Right atrium auricular region (tissue), 2 donors: ENCODE measurements at regions not wholly inside any gene's neighbourhood (a gene's known extent, or its start where the extent isn't known, plus 50 kb on each side); places are given as distances from the start of the nearest gene placed in this dataset.

Source experiments
- DNase-seq: peaks from one replicate; pipeline ENCODE4 v3.0.0-alpha.2; 2019; ENCODE audit warnings: low spot score
- H3K27ac ChIP-seq, 2 donors: fragments of 200-600 bp; sonication (generic); 1 replicate in 1 of 2; 2 replicates in 1 of 2; pipeline ENCODE4 v1.5.1; 2016 to 2019
- H3K27me3 ChIP-seq, 2 donors: fragments of 200-600 bp; sonication (generic); one replicate each; pipeline versions ENCODE4 v1.5.1 to v1.6.0; 2017 to 2019
- H3K36me3 ChIP-seq: fragments of 200-600 bp; sonication (generic); one replicate; pipeline ENCODE4 v1.5.1; 2016
- H3K4me1 ChIP-seq, 2 donors: fragments of 200-600 bp; sonication (generic); one replicate each; pipeline versions ENCODE4 v1.5.1 to v1.6.0; 2017 to 2019
- H3K4me3 ChIP-seq, 2 donors: fragments of 200-600 bp; sonication (generic); 1 replicate in 1 of 2; 2 replicates in 1 of 2; pipeline ENCODE4 v1.5.1; 2017 to 2019; ENCODE audit warnings: mild to moderate bottlenecking in 1 of 2, moderate library complexity in 1 of 2
- H3K9me3 ChIP-seq, 2 donors: fragments of 200-600 bp; sonication (generic); one replicate each; pipeline ENCODE4 v1.5.1; 2019
- TF ChIP-seq, protein P1 (sequence below), 2 donors: fragments of 200-600 bp; sonication (generic); IDR thresholded peaks; one replicate each; pipeline ENCODE4 v1.5.1; 2019; ENCODE audit warnings: antibody characterized with exemption in 2 of 2

DNA sequence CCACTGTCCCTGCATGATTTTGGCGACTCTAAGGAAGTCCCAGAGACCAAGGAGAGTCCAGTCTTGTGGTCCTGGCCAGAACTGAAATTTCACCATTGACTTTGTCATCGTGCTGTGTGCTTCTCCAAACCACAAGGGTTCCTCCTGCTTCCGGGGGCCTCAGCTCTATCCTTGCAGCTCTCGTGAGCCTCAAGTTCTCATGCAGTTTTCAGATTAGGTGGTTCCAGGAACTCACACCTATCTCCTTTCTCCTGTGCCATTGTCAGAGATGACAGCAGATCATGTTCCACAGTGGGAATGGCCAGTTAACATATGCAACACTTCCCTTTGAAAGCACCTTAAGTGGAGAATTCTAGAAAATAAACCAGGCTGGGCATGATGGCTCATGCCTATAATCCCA is 97.9 kb upstream of the CRHR1 start:
- no peaks in the 10 kb centered on the region for H3K36me3 ChIP-seq
- no peaks in the 10 kb centered on the region for H3K9me3 ChIP-seq
- no peak for DNase-seq
- no peak overlapping the region for H3K4me3 ChIP-seq
- H3K27me3 ChIP-seq: no peaks in the 10 kb centered on the region
- no peaks in the 10 kb centered on the region for H3K4me1 ChIP-seq
- no peak overlapping the region for H3K27ac ChIP-seq
- TF ChIP-seq, protein P1, sequence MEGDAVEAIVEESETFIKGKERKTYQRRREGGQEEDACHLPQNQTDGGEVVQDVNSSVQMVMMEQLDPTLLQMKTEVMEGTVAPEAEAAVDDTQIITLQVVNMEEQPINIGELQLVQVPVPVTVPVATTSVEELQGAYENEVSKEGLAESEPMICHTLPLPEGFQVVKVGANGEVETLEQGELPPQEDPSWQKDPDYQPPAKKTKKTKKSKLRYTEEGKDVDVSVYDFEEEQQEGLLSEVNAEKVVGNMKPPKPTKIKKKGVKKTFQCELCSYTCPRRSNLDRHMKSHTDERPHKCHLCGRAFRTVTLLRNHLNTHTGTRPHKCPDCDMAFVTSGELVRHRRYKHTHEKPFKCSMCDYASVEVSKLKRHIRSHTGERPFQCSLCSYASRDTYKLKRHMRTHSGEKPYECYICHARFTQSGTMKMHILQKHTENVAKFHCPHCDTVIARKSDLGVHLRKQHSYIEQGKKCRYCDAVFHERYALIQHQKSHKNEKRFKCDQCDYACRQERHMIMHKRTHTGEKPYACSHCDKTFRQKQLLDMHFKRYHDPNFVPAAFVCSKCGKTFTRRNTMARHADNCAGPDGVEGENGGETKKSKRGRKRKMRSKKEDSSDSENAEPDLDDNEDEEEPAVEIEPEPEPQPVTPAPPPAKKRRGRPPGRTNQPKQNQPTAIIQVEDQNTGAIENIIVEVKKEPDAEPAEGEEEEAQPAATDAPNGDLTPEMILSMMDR (IDR thresholded peaks at IDR 0.05): no peak

DNA sequence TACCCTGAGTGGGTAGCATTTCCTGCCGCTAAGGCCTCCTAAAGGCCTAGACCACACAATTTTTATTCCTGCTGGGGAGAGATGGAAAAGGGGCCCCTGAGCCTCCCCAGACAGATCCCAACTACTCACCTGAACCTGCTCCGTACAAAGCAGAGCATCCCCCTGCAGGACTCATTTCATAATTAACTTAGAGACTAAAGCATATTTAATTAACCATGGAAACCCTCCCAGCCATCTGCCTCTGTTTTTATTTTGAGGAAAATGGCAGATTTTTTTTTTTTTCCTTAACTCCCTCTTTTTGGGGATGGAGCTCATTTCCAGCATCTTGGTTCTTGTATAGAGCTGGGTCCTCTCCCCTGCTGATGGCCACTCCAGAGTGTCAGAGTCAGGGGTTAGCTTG is 96.5 kb upstream of the CRHR1 start:
- no peaks in the 10 kb centered on the region for H3K36me3 ChIP-seq
- TF ChIP-seq, protein P1 (IDR thresholded peaks at IDR 0.05): no peak
- H3K27me3 ChIP-seq: no peaks in the 10 kb centered on the region
- no peaks in the 10 kb centered on the region for H3K4me1 ChIP-seq
- no peak overlapping the region for H3K27ac ChIP-seq
- no peak for DNase-seq
- no peaks in the 10 kb centered on the region for H3K9me3 ChIP-seq
- H3K4me3 ChIP-seq: no peak overlapping the region

DNA sequence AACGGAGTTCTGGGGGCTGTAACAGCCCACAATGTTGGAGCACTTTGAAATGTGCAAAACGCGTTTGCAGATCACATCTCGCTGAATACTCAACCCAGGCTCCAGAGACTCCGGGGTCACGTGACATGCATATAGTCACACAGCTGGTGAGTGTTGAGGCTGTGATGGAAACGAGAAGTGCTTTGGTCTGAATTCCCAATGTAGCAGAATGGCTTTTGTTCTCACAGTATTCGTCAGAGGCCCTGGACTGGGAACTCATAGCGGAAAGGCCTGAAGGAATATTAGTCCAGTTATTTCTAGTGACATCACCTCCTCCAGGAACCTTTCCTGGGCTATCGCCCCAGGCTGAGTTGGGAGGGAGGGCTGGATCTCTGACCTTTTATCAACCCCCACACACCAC is 95.8 kb upstream of the CRHR1 start:
- H3K27me3 ChIP-seq: no peaks in the 10 kb centered on the region
- DNase-seq: no peak
- no peak overlapping the region for H3K27ac ChIP-seq
- no peak overlapping the region for H3K4me3 ChIP-seq
- TF ChIP-seq, protein P1 (IDR thresholded peaks at IDR 0.05): no peak
- H3K4me1 ChIP-seq: no peaks in the 10 kb centered on the region
- H3K36me3 ChIP-seq: no peaks in the 10 kb centered on the region
- H3K9me3 ChIP-seq: no peaks in the 10 kb centered on the region

DNA sequence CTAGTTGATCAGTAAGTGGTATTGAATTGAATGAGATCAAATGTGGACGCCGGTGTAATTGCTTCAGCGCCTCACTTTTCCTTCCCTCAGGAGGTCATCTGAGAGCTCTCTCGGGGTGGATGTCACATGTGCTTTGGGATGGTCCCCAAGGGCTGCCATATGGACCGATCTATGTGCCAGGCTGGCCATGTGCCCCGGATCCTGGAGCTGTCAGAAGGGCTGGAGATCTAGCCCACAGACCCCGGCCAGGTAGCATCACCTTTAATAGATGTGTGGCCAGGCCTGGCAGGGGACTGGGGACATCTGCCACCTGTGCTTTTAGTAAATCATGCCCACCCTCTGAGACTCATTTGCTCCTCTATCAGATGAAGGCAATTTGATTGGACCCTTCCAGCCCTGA is 95.3 kb upstream of the CRHR1 start:
- H3K27me3 ChIP-seq: no peaks in the 10 kb centered on the region
- no peaks in the 10 kb centered on the region for H3K36me3 ChIP-seq
- H3K4me3 ChIP-seq: no peak overlapping the region
- TF ChIP-seq, protein P1 (IDR thresholded peaks at IDR 0.05): no peak
- no peaks in the 10 kb centered on the region for H3K9me3 ChIP-seq
- no peak overlapping the region for H3K27ac ChIP-seq
- H3K4me1 ChIP-seq: no peaks in the 10 kb centered on the region
- DNase-seq: no peak

DNA sequence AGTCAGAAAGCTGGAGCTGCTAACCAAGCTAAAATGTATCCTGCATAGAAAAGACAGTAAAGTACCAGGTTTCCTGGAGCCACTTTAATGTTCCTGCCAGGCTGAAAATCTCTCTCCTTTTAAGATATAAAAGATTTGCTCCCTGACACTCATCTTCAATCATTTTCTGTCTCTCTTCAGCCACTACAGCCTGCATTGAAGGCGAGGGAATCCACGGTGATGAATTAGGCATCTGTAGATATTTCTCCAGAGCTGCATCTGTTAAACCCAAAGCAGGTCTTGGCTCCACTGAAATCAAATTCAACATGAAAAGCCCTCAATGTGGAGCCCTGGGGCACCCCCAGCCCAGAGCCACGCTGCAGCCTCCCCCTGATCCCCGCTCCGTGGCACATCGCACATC is 94.7 kb upstream of the CRHR1 start:
- H3K9me3 ChIP-seq: no peaks in the 10 kb centered on the region
- no peak overlapping the region for H3K27ac ChIP-seq
- DNase-seq: no peak
- H3K36me3 ChIP-seq: no peaks in the 10 kb centered on the region
- H3K27me3 ChIP-seq: no peaks in the 10 kb centered on the region
- no peaks in the 10 kb centered on the region for H3K4me1 ChIP-seq
- TF ChIP-seq, protein P1 (IDR thresholded peaks at IDR 0.05): no peak
- no peak overlapping the region for H3K4me3 ChIP-seq

DNA sequence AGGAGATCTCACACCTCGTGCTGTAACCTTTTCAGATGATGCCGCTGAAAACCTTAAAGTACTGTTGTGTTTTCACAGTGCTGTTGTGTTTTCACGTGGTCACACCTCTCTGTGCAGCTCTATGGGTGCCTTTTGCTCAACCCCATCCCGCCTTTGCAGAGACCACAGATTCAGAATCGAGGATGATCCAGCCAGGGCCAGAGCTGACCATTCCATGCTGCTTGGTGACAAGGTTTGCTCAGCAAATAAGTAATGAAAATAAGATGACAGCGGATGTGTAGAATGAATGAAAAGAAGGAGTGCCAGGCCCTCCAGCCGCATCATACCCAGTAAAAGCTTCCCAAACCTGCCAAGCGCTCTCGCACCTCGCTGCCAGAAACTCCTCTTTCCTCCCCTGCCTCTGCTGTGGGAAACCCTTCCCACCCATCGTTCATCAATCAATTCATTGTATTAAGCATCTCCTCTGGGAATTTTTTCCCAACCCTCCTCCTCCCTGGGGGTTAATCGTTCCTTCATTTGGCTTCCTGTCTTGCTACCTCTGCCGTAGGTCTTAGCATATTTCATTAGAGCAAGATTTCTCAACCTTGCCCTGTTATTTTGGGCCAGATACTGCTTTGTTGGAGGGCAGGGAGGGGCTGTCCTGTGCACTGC is 93.4 kb upstream of the CRHR1 start:
- Histone ChIP-seq H3K27ac (no peak overlapping the region), H3K36me3 (no peaks in the 10 kb centered on the region), H3K4me1 (no peaks in the 10 kb centered on the region), H3K27me3 (no peaks in the 10 kb centered on the region), H3K9me3 (no peaks in the 10 kb centered on the region), H3K4me3 (no peak overlapping the region)
- TF ChIP-seq, protein P1 (IDR thresholded peaks at IDR 0.05): no peak
- no peak for DNase-seq
